ENCODE measurements at regions not wholly inside any gene's neighbourhood (a gene's known extent, or its start where the extent isn't known, plus 50 kb on each side); places are given as distances from the start of the nearest gene placed in this dataset.

DNA sequence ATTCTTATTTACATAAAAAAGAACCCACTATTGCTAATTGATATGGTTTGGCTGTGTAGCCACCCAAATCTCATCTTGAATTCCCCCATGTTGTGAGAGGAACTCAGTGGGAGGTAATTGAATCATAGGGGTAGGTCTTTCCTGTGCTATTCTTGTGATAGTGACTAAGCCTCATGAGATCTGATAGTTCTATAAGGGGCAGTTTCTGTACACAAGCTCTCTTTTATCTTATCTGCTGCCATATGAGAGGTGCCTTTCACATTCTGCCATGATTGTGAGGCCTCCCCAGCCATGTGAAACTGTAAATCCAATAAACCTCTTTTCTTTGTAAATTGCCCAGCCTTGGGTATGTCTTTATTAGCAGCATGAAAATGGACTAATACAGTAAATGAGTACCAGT is 58.2 kb upstream of the PRR16 start:
- Histone ChIP-seq H3K27ac (ENCODE audit: control insufficient read depth, insufficient read depth, low read length) (no peak overlapping the region), H3K4me2 (ENCODE audit: control insufficient read depth, extremely low read depth, insufficient read depth, low read depth, low read length) (no peak overlapping the region), H3K4me1 (ENCODE audit: control insufficient read depth, extremely low read depth, insufficient read depth, low read length) (no peaks in the 10 kb centered on the region), H3K9me3 (ENCODE audit: control insufficient read depth, low read depth, low read length) (no peaks in the 10 kb centered on the region), H3K9me1 (ENCODE audit: control insufficient read depth, extremely low read depth, insufficient read depth, low read length) (no peaks in the 10 kb centered on the region), H3K4me3 (ENCODE audit: control insufficient read depth in 2 of 3, extremely low read depth in 1 of 3, insufficient read depth in 2 of 3, low read depth in 1 of 3, low read length in 3 of 3) (no peak overlapping the region), H4K20me1 (ENCODE audit: control insufficient read depth, extremely low read depth, insufficient read depth, low read length) (no peaks in the 10 kb centered on the region), H3K27me3 (ENCODE audit: control insufficient read depth, extremely low read depth, insufficient read depth, low read length) (no peaks in the 10 kb centered on the region), H2AFZ (ENCODE audit: control insufficient read depth, low read length) (no peak overlapping the region), H3K36me3 (ENCODE audit: control insufficient read depth in 2 of 2, extremely low read depth in 1 of 2, insufficient read depth in 2 of 2, low read length in 2 of 2) (no peaks in the 10 kb centered on the region), H3K9ac (ENCODE audit: control insufficient read depth, extremely low read depth, insufficient read depth, low read length) (no peak overlapping the region), H3K79me2 (ENCODE audit: control insufficient read depth, insufficient read depth, low read length) (no peaks in the 10 kb centered on the region)
- TF ChIP-seq, protein P1, sequence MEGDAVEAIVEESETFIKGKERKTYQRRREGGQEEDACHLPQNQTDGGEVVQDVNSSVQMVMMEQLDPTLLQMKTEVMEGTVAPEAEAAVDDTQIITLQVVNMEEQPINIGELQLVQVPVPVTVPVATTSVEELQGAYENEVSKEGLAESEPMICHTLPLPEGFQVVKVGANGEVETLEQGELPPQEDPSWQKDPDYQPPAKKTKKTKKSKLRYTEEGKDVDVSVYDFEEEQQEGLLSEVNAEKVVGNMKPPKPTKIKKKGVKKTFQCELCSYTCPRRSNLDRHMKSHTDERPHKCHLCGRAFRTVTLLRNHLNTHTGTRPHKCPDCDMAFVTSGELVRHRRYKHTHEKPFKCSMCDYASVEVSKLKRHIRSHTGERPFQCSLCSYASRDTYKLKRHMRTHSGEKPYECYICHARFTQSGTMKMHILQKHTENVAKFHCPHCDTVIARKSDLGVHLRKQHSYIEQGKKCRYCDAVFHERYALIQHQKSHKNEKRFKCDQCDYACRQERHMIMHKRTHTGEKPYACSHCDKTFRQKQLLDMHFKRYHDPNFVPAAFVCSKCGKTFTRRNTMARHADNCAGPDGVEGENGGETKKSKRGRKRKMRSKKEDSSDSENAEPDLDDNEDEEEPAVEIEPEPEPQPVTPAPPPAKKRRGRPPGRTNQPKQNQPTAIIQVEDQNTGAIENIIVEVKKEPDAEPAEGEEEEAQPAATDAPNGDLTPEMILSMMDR (optimal IDR thresholded peaks at IDR 0.05 in 1 of 3, IDR thresholded peaks at IDR 0.05 in 1 of 3, conservative IDR thresholded peaks at IDR 0.05 in 1 of 3; ENCODE audit: extremely low read depth in 1 of 3, insufficient read depth in 2 of 3, low read length in 3 of 3) = no peak
- TF ChIP-seq EZH2 (IDR thresholded peaks at IDR 0.05; ENCODE audit: low read length) = no peak
- dilution Hi-C loops (cut with MboI; ENCODE audit: extremely low pct_ligation_motif_present, low sequenced_read_pairs) = no loop called here
- FAIRE-seq = peak; percentile 32
- no peak for DNase-seq (ENCODE audit: low read depth, low spot score)

DNA sequence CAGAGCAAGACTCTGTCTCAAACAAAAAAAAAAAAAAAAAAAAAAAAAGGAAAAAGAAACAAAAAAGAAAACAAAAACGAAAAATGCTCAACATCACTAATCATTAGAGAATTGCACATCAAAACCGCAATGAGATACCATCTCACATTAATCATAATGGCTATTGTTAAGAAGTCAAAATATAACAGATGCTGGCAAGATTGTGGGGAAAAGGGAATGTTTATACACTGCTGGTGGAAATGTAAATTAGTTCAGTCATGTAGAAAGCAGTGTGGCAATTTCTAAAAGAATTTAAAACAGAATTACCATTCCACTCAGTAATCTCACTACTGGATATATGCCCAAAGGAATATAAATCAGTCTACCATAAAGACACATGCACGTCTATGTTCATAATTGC is 50.4 kb upstream of the PRR16 start:
- dilution Hi-C loops (cut with MboI; ENCODE audit: extremely low pct_ligation_motif_present, low sequenced_read_pairs) = no loop called here
- Histone ChIP-seq H2AFZ (ENCODE audit: control insufficient read depth, low read length) (no peak overlapping the region), H3K27me3 (ENCODE audit: control insufficient read depth, extremely low read depth, insufficient read depth, low read length) (no peaks in the 10 kb centered on the region), H3K36me3 (ENCODE audit: control insufficient read depth in 2 of 2, extremely low read depth in 1 of 2, insufficient read depth in 2 of 2, low read length in 2 of 2) (no peaks in the 10 kb centered on the region), H4K20me1 (ENCODE audit: control insufficient read depth, extremely low read depth, insufficient read depth, low read length) (no peaks in the 10 kb centered on the region), H3K4me3 (ENCODE audit: control insufficient read depth in 2 of 3, extremely low read depth in 1 of 3, insufficient read depth in 2 of 3, low read depth in 1 of 3, low read length in 3 of 3) (no peak overlapping the region), H3K9ac (ENCODE audit: control insufficient read depth, extremely low read depth, insufficient read depth, low read length) (no peak overlapping the region), H3K27ac (ENCODE audit: control insufficient read depth, insufficient read depth, low read length) (no peak overlapping the region), H3K79me2 (ENCODE audit: control insufficient read depth, insufficient read depth, low read length) (no peaks in the 10 kb centered on the region), H3K9me3 (ENCODE audit: control insufficient read depth, low read depth, low read length) (no peaks in the 10 kb centered on the region), H3K9me1 (ENCODE audit: control insufficient read depth, extremely low read depth, insufficient read depth, low read length) (no peaks in the 10 kb centered on the region), H3K4me2 (ENCODE audit: control insufficient read depth, extremely low read depth, insufficient read depth, low read depth, low read length) (no peak overlapping the region), H3K4me1 (ENCODE audit: control insufficient read depth, extremely low read depth, insufficient read depth, low read length) (no peaks in the 10 kb centered on the region)
- DNase-seq (ENCODE audit: low read depth, low spot score) = no peak
- no peak for TF ChIP-seq EZH2 (IDR thresholded peaks at IDR 0.05; ENCODE audit: low read length)
- TF ChIP-seq, protein P1 (optimal IDR thresholded peaks at IDR 0.05 in 1 of 3, IDR thresholded peaks at IDR 0.05 in 1 of 3, conservative IDR thresholded peaks at IDR 0.05 in 1 of 3; ENCODE audit: extremely low read depth in 1 of 3, insufficient read depth in 2 of 3, low read length in 3 of 3) = no peak
- no peak for FAIRE-seq

Small RNA genes lying in the stretch of these regions (small RNA-seq; reads per million reads assigned to genes)
- 0 reads per million in 3 experiments for gene RNU6-718P (ENCODE audit: insufficient read length in 3 of 3, low read depth in 3 of 3, low replicate concordance in 1 of 3)
